A673 (cell line): ENCODE measurements at regions not wholly inside any gene's neighbourhood (a gene's known extent, or its start where the extent isn't known, plus 50 kb on each side); places are given as distances from the start of the nearest gene placed in this dataset.

ENCODE experiments used
- BruUV-seq: library from RNA; stranded (reverse); fragments of 400-500 nt; replicated peaks from 2 replicates; lab custom pipeline; 2021; lab: Mats Ljungman, UMichigan
- CTCF ChIA-PET: fragments of 300-600 bp; sonication (Branson Sonifier 250); formaldehyde crosslinking; loops from one replicate; lab custom pipeline; 2022; ENCODE audit warnings: antibody characterized with exemption; lab: Charles Lee
- POLR2A ChIA-PET: fragments of 300-600 bp; sonication (Branson Sonifier 250); formaldehyde crosslinking; loops from one replicate; lab custom pipeline; 2022; ENCODE audit warnings: antibody characterized with exemption; ENCODE audit not compliant: low non-redundant PET; lab: Charles Lee
- DNase-seq: peaks from one replicate; pipeline ENCODE4 v3.0.0-alpha.2; 2015; ENCODE audit warnings: low spot score
- H3K27ac ChIP-seq: fragments of 200-600 bp; sonication (generic); 2 replicates; pipeline ENCODE4 v1.5.1; 2016; ENCODE audit warnings: mixed run types, low read depth, mild to moderate bottlenecking, mixed read lengths, antibody characterized with exemption, low read length; ENCODE audit not compliant: poor library complexity, severe bottlenecking
- H3K27me3 ChIP-seq: fragments of 200-600 bp; sonication (generic); replicated peaks from 2 replicates; pipeline ENCODE4 v1.6.1; 2017; ENCODE audit warnings: mixed run types, low read depth, mild to moderate bottlenecking, mixed read lengths, antibody characterized with exemption, low read length; ENCODE audit not compliant: insufficient read depth, poor library complexity
- H3K36me3 ChIP-seq: fragments of 200-600 bp; sonication (generic); 2 replicates; pipeline ENCODE4 v1.6.1; 2016; ENCODE audit warnings: mixed run types, mild to moderate bottlenecking, mixed read lengths, antibody characterized with exemption, low read length; ENCODE audit not compliant: insufficient read depth, poor library complexity, severe bottlenecking
- H3K4me1 ChIP-seq: fragments of 200-600 bp; sonication (generic); 2 replicates; pipeline ENCODE4 v1.6.1; 2017; ENCODE audit warnings: mixed run types, mild to moderate bottlenecking, mixed read lengths, antibody characterized with exemption, low read length; ENCODE audit not compliant: insufficient read depth, poor library complexity, severe bottlenecking
- H3K4me3 ChIP-seq: fragments of 200-600 bp; sonication (generic); 2 replicates; pipeline ENCODE4 v1.5.1; 2016; ENCODE audit warnings: low read depth, mixed run types, mild to moderate bottlenecking, mixed read lengths, low read length; ENCODE audit not compliant: poor library complexity, severe bottlenecking
- H3K9me3 ChIP-seq: fragments of 200-600 bp; sonication (generic); 2 replicates; pipeline ENCODE4 v1.6.1; 2016; ENCODE audit warnings: mixed run types, low read depth, mild to moderate bottlenecking, mixed read lengths, antibody characterized with exemption, low read length; ENCODE audit not compliant: poor library complexity, severe bottlenecking
- CTCF ChIP-seq: fragments of 300-800, 200-600 bp; sonication (generic); conservative IDR thresholded peaks from 2 replicates; pipeline ENCODE4 v1.5.1; 2017; ENCODE audit warnings: low read depth, mild to moderate bottlenecking, antibody characterized with exemption, low read length, moderate library complexity, mixed read lengths
- EZH2 ChIP-seq: fragments of 200-600 bp; sonication (generic); IDR thresholded peaks from 2 replicates; pipeline ENCODE4 v1.6.1; 2017; ENCODE audit warnings: borderline replicate concordance, low read depth, mild to moderate bottlenecking, mixed read lengths, antibody characterized with exemption, low read length; ENCODE audit not compliant: poor library complexity, severe bottlenecking
- intact Hi-C: fragments of 100-400 bp; cut with micrococcal nuclease; formaldehyde crosslinking; loops from one replicate; pipeline ENCODE4 v1.10.0; 2022; ENCODE audit not compliant: unreplicated experiment

GRCh38 chr7:52273685-52274610 is 761.5 kb upstream of the POM121L12 start:
- peaks cover 26% of the 10 kb centered on the region for H3K9me3 ChIP-seq

GRCh38 chr7:52271703-52272102 is 763.7 kb upstream of the POM121L12 start:
- intact Hi-C loops = no loop called here
- no peak for DNase-seq
- Histone ChIP-seq H3K9me3 (peaks cover 11% of the 10 kb centered on the region), H3K36me3 (no peaks in the 10 kb centered on the region), H3K27ac (no peak overlapping the region), H3K4me3 (no peak overlapping the region), H3K4me1 (no peaks in the 10 kb centered on the region), H3K27me3 (no peaks in the 10 kb centered on the region)
- no peak for TF ChIP-seq CTCF
- no peak for TF ChIP-seq EZH2
- ChIA-PET POLR2A (no interaction called here), CTCF (no interaction called here)
- BruUV-seq = no TSS peak

More at GRCh38 chr7:52273685-52274610, 761.5 kb upstream of the POM121L12 start:
- no peaks in the 10 kb centered on the region for H3K27me3 ChIP-seq
- ChIA-PET POLR2A (no interaction called here), CTCF (no interaction called here)
- H3K36me3 ChIP-seq = no peaks in the 10 kb centered on the region
- H3K4me1 ChIP-seq = no peaks in the 10 kb centered on the region
- H3K27ac ChIP-seq = no peak overlapping the region
- no peak for TF ChIP-seq EZH2
- no peak for TF ChIP-seq CTCF
- DNase-seq = no peak
- H3K4me3 ChIP-seq = no peak overlapping the region
- intact Hi-C loops = no loop called here
- BruUV-seq = no TSS peak

GRCh38 chr7:52270301-52270700 is 765.1 kb upstream of the POM121L12 start:
- DNase-seq = no peak
- H3K27ac ChIP-seq = no peak overlapping the region
- intact Hi-C loops = no loop called here
- no peaks in the 10 kb centered on the region for H3K36me3 ChIP-seq
- H3K4me3 ChIP-seq = no peak overlapping the region
- TF ChIP-seq EZH2 (no peak), CTCF (no peak)
- peaks cover 11% of the 10 kb centered on the region for H3K9me3 ChIP-seq
- no peaks in the 10 kb centered on the region for H3K4me1 ChIP-seq
- POLR2A ChIA-PET = no interaction called here
- H3K27me3 ChIP-seq = no peaks in the 10 kb centered on the region
- BruUV-seq = no TSS peak
- CTCF ChIA-PET = no interaction called here
